ENCODE measurements at regions not wholly inside any gene's neighbourhood (a gene's known extent, or its start where the extent isn't known, plus 50 kb on each side); places are given as distances from the start of the nearest gene placed in this dataset.

DNA sequence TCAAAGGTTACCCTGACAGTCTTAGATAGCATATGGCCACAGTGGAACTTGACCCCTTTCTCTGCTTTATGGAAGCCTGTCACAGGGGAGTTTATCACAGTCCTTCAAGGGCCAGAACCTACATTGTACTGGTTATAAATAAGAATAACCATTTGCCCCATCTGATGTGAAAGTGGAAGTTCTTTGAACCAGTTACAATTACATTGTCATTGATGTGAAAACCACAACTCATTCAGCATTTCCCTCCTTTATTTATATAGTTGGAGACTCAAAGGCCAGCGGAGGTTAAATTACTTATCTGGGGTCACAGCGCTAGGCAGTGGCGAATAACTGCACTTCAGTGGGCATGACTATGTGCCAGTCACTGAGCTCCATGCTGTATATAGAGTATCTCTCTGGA lies 60.5 kb upstream of the TBC1D5 start:
- Mint-ChIP-seq H3K9me3 (no peaks in the 10 kb centered on the region), H3K36me3 (ENCODE audit: low read depth) (no peaks in the 10 kb centered on the region), H3K4me3 (no peak overlapping the region), H3K4me1 (ENCODE audit: low read depth) (peaks cover 10% of the 10 kb centered on the region), H3K27me3 (no peaks in the 10 kb centered on the region), H3K27ac (no peak overlapping the region)
- Histone ChIP-seq H3K4me1 (ENCODE audit: insufficient read depth, low read length) (peaks cover 4% of the 10 kb centered on the region), H3K36me3 (ENCODE audit: insufficient read depth, low read length) (no peaks in the 10 kb centered on the region), H3K4me3 (ENCODE audit: low read length) (no peak overlapping the region), H3K27ac (ENCODE audit: low read depth in 1 of 2, low read length in 2 of 2) (no peak overlapping the region), H3K27me3 (ENCODE audit: control insufficient read depth in 1 of 2, insufficient read depth in 2 of 2, low read length in 2 of 2) (peaks cover 0 to 3% of the 10 kb centered on the region in 2 experiments), H3K9me3 (ENCODE audit: control insufficient read depth in 1 of 2, insufficient read depth in 1 of 2, low read length in 2 of 2) (no peaks in the 10 kb centered on the region)
- ATAC-seq (ENCODE audit: poor library complexity) (no peak), DNase-seq (no peak)
- intact Hi-C loops (cut with DNase I, micrococcal nuclease): no loop called here
- POLR2A ChIA-PET: no interaction called here
- CTCF ChIA-PET: no interaction called here
- TF ChIP-seq, protein P1, sequence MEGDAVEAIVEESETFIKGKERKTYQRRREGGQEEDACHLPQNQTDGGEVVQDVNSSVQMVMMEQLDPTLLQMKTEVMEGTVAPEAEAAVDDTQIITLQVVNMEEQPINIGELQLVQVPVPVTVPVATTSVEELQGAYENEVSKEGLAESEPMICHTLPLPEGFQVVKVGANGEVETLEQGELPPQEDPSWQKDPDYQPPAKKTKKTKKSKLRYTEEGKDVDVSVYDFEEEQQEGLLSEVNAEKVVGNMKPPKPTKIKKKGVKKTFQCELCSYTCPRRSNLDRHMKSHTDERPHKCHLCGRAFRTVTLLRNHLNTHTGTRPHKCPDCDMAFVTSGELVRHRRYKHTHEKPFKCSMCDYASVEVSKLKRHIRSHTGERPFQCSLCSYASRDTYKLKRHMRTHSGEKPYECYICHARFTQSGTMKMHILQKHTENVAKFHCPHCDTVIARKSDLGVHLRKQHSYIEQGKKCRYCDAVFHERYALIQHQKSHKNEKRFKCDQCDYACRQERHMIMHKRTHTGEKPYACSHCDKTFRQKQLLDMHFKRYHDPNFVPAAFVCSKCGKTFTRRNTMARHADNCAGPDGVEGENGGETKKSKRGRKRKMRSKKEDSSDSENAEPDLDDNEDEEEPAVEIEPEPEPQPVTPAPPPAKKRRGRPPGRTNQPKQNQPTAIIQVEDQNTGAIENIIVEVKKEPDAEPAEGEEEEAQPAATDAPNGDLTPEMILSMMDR (IDR thresholded peaks at IDR 0.05): no peak

DNA sequence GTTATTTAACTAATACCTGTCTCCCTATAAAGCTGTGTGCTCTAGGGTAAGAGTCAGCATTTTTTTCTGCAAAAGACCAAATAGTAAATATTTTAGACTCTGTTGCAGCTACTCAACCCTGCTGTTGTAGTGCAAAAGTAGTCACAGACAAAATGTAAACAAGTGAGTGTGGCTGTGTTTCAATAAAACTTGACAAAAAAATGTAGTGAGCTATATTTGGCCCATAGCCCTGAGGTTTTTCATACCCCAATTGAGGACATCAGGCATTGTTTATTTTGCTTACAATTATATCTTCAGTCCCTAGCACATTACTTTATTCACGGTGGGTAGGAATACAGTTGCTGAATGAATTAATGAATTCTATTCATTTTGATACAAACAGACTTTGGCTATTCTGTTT lies 58.7 kb upstream of the TBC1D5 start:
- intact Hi-C loops (cut with DNase I, micrococcal nuclease): no loop called here
- CTCF ChIA-PET: interaction anchor here (1.4 kb wide), 2 partner anchors 9 to 40 kb away, joined by 3 to 5 read pairs; no protein-coding TSS in a partner anchor
- ATAC-seq (ENCODE audit: poor library complexity): no peak

DNA sequence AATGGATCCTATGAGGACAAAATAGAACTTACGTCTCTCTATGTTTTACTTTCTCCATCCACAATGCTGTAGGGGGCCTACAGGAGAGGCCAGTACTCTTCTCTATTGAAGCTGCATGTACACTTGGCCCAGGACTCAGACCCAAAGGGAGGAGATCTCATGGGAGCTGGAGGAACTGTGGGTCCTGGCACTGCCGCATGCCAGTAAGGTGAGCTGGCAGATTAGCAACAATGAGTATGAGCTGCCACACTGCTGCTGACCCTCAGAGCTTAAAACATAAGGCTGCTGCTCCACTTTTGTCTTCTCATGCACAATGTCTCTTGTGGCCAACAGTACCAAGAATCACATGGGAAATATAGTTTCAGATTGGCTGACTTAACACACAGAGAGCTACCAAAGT lies 57.8 kb upstream of the TBC1D5 start:
- CTCF ChIA-PET: interaction anchor here (1.4 kb wide), 1 partner anchor 10 kb away, joined by 3 read pairs; no protein-coding TSS in a partner anchor
- H3K4me1 Mint-ChIP-seq (ENCODE audit: low read depth): no peaks in the 10 kb centered on the region
- no peak overlapping the region for H3K4me3 Mint-ChIP-seq
- Histone ChIP-seq H3K4me3 (ENCODE audit: low read length) (no peak overlapping the region), H3K9me3 (ENCODE audit: control insufficient read depth in 1 of 2, insufficient read depth in 1 of 2, low read length in 2 of 2) (no peaks in the 10 kb centered on the region), H3K27me3 (ENCODE audit: control insufficient read depth in 1 of 2, insufficient read depth in 2 of 2, low read length in 2 of 2) (peaks cover 0 to 3% of the 10 kb centered on the region in 2 experiments), H3K27ac (ENCODE audit: low read depth in 1 of 2, low read length in 2 of 2) (no peak overlapping the region), H3K4me1 (ENCODE audit: insufficient read depth, low read length) (no peaks in the 10 kb centered on the region), H3K36me3 (ENCODE audit: insufficient read depth, low read length) (no peaks in the 10 kb centered on the region)
- no peak overlapping the region for H3K27ac Mint-ChIP-seq
- intact Hi-C loops (cut with DNase I, micrococcal nuclease): no loop called here
- TF ChIP-seq, protein P1 (IDR thresholded peaks at IDR 0.05): no peak
- no peaks in the 10 kb centered on the region for H3K27me3 Mint-ChIP-seq
- H3K9me3 Mint-ChIP-seq: no peaks in the 10 kb centered on the region
- no peak for DNase-seq
- H3K36me3 Mint-ChIP-seq (ENCODE audit: low read depth): no peaks in the 10 kb centered on the region
- no peak for ATAC-seq (ENCODE audit: poor library complexity)
- POLR2A ChIA-PET: no interaction called here

More for the DNA sequence above, 58.7 kb upstream of the TBC1D5 start:
- Histone ChIP-seq H3K27ac (ENCODE audit: low read depth in 1 of 2, low read length in 2 of 2) (no peak overlapping the region), H3K4me3 (ENCODE audit: low read length) (no peak overlapping the region), H3K4me1 (ENCODE audit: insufficient read depth, low read length) (no peaks in the 10 kb centered on the region), H3K27me3 (ENCODE audit: control insufficient read depth in 1 of 2, insufficient read depth in 2 of 2, low read length in 2 of 2) (peaks cover 0 to 3% of the 10 kb centered on the region in 2 experiments), H3K9me3 (ENCODE audit: control insufficient read depth in 1 of 2, insufficient read depth in 1 of 2, low read length in 2 of 2) (no peaks in the 10 kb centered on the region), H3K36me3 (ENCODE audit: insufficient read depth, low read length) (no peaks in the 10 kb centered on the region)
- H3K9me3 Mint-ChIP-seq: no peaks in the 10 kb centered on the region
- no peaks in the 10 kb centered on the region for H3K36me3 Mint-ChIP-seq (ENCODE audit: low read depth)
- POLR2A ChIA-PET: no interaction called here
- peaks cover 2% of the 10 kb centered on the region for H3K4me1 Mint-ChIP-seq (ENCODE audit: low read depth)
- no peaks in the 10 kb centered on the region for H3K27me3 Mint-ChIP-seq
- no peak overlapping the region for H3K27ac Mint-ChIP-seq
- TF ChIP-seq, protein P1 (IDR thresholded peaks at IDR 0.05): no peak
- DNase-seq: no peak
- no peak overlapping the region for H3K4me3 Mint-ChIP-seq
